IMR-90 (cell line): ENCODE measurements at regions not wholly inside any gene's neighbourhood (a gene's known extent, or its start where the extent isn't known, plus 50 kb on each side); places are given as distances from the start of the nearest gene placed in this dataset.

Experiments
- ATAC-seq: fragments of 200-7000 bp; cut with Tn5 transposase; 2 replicates; pipeline ENCODE4 v1.9.1; 2020; ENCODE audit warnings: low read depth, mild to moderate bottlenecking, moderate library complexity
- BruUV-seq: library from RNA; stranded (reverse); fragments of 400-500 nt; replicated peaks from 2 replicates; lab custom pipeline; 2021; lab: Mats Ljungman, UMichigan
- CTCF ChIA-PET: fragments of 300-600 bp; formaldehyde crosslinking; extraction: SDS; loops from one replicate; lab custom pipeline; 2021; ENCODE audit warnings: antibody characterized with exemption; lab: Yijun Ruan, JAX
- POLR2A ChIA-PET: fragments of 300-600 bp; sonication (Branson Sonifier 250); formaldehyde crosslinking; loops from one replicate; lab custom pipeline; 2022; ENCODE audit warnings: antibody characterized with exemption; ENCODE audit not compliant: unreplicated experiment; lab: Charles Lee
- DNase-seq: peaks from one replicate; pipeline ENCODE4 v3.0.0; 2013
- H2AFZ ChIP-seq: replicated peaks from 2 replicates; pipeline ENCODE3; 2013; ENCODE audit warnings: low read length, mild to moderate bottlenecking; ENCODE audit not compliant: poor library complexity
- H2AK5ac ChIP-seq: 2 replicates; pipeline ENCODE4 v1.6.1; 2013; ENCODE audit warnings: low read depth, low read length, inconsistent platforms
- H2AK9ac ChIP-seq: replicated peaks from 2 replicates; pipeline ENCODE3; 2013; ENCODE audit warnings: mild to moderate bottlenecking, low read depth, low read length, moderate library complexity; ENCODE audit not compliant: poor library complexity
- H2BK120ac ChIP-seq: 2 replicates; pipeline ENCODE4 v1.6.1; 2013; ENCODE audit warnings: low read depth, low read length, inconsistent platforms
- H2BK15ac ChIP-seq: 3 replicates; pipeline ENCODE4 v1.6.1; 2013; ENCODE audit warnings: low read depth, low read length, inconsistent platforms
- H2BK20ac ChIP-seq: 2 replicates; pipeline ENCODE4 v1.6.1; 2013; ENCODE audit warnings: low read depth, mild to moderate bottlenecking, inconsistent platforms, low read length, moderate library complexity
- H2BK5ac ChIP-seq: 2 replicates; pipeline ENCODE4 v1.6.1; 2013; ENCODE audit warnings: mild to moderate bottlenecking, low read depth, low read length, inconsistent platforms; ENCODE audit not compliant: poor library complexity, severe bottlenecking
- H3K14ac ChIP-seq: replicated peaks from 2 replicates; pipeline ENCODE4 v1.6.1; 2013; ENCODE audit warnings: low read depth, low read length, inconsistent platforms
- H3K18ac ChIP-seq: 2 replicates; pipeline ENCODE4 v1.6.1; 2013; ENCODE audit warnings: low read depth, low read length, control low read depth
- H3K23ac ChIP-seq: 2 replicates; pipeline ENCODE4 v1.6.1; 2013; ENCODE audit warnings: low read depth, low read length, inconsistent platforms
- H3K27ac ChIP-seq: 2 replicates; pipeline ENCODE4 v1.5.1; 2013; ENCODE audit warnings: mild to moderate bottlenecking, control low read depth, low read length; ENCODE audit not compliant: insufficient read depth
- H3K27me3 ChIP-seq: 2 replicates; pipeline ENCODE4 v1.6.1; 2013; ENCODE audit warnings: low read length; ENCODE audit not compliant: control insufficient read depth, insufficient read depth
- H3K36me3 ChIP-seq: 2 replicates; pipeline ENCODE4 v1.6.1; 2013; ENCODE audit warnings: low read length, mixed read lengths; ENCODE audit not compliant: control insufficient read depth, insufficient read depth
- H3K4ac ChIP-seq: 2 replicates; pipeline ENCODE4 v1.6.1; 2013; ENCODE audit warnings: low read depth, low read length, inconsistent platforms
- H3K4me1 ChIP-seq: 2 replicates; pipeline ENCODE4 v1.6.1; 2013; ENCODE audit warnings: low read length, mixed read lengths; ENCODE audit not compliant: control insufficient read depth, insufficient read depth
- H3K4me2 ChIP-seq: 2 replicates; pipeline ENCODE4 v1.6.1; 2013; ENCODE audit warnings: low read depth, mild to moderate bottlenecking, control low read depth, low read length, moderate library complexity
- H3K4me3 ChIP-seq: 2 replicates; pipeline ENCODE4 v1.5.1; 2013; ENCODE audit warnings: low read depth, mild to moderate bottlenecking, control low read depth, low read length, moderate library complexity; ENCODE audit not compliant: insufficient read depth
- H3K56ac ChIP-seq: 2 replicates; pipeline ENCODE4 v1.6.1; 2013; ENCODE audit warnings: low read length, inconsistent platforms; ENCODE audit not compliant: insufficient read depth; ENCODE audit errors: extremely low read depth
- H3K79me1 ChIP-seq, 2 experiments: 2 replicates each; pipeline ENCODE4 v1.6.1; 2013; ENCODE audit warnings: low read length in 2 of 2, inconsistent platforms in 1 of 2, low read depth in 1 of 2
- H3K9ac ChIP-seq: 2 replicates; pipeline ENCODE4 v1.6.1; 2013; ENCODE audit warnings: low read depth, low read length, control low read depth
- H3K9me1 ChIP-seq: 2 replicates; pipeline ENCODE4 v1.6.1; 2013; ENCODE audit warnings: low read length, inconsistent platforms; ENCODE audit not compliant: insufficient read depth
- H3K9me3 ChIP-seq: 2 replicates; pipeline ENCODE4 v1.6.1; 2013; ENCODE audit warnings: low read length; ENCODE audit not compliant: control insufficient read depth, insufficient read depth
- H4K20me1 ChIP-seq: 2 replicates; pipeline ENCODE4 v1.6.1; 2013; ENCODE audit warnings: low read length, inconsistent platforms; ENCODE audit not compliant: insufficient read depth
- H4K5ac ChIP-seq: 2 replicates; pipeline ENCODE4 v1.6.1; 2013; ENCODE audit warnings: mild to moderate bottlenecking, low read depth, low read length, control low read depth
- H4K8ac ChIP-seq, 2 experiments: 2 replicates each; pipeline ENCODE4 v1.6.1; 2013; ENCODE audit warnings: low read depth in 2 of 2, low read length in 2 of 2, control low read depth in 1 of 2, inconsistent platforms in 1 of 2
- H4K91ac ChIP-seq: 2 replicates; pipeline ENCODE4 v1.6.1; 2013; ENCODE audit warnings: low read depth, low read length, inconsistent platforms; ENCODE audit not compliant: insufficient read depth
- BHLHE40 ChIP-seq: fragments of 150-350 bp; IDR thresholded peaks from 2 replicates; pipeline ENCODE4 v1.6.1; 2016; ENCODE audit warnings: mild to moderate bottlenecking, low read depth, low read length
- CEBPB ChIP-seq: IDR thresholded peaks from 2 replicates; pipeline ENCODE4 v1.6.1; 2012; ENCODE audit warnings: low read depth, low read length, improper control_type of control experiment
- CHD1 ChIP-seq: IDR thresholded peaks from 2 replicates; pipeline ENCODE4 v1.6.1; 2012; ENCODE audit warnings: low read depth, low read length, improper control_type of control experiment
- CTCF ChIP-seq: conservative IDR thresholded peaks from 2 replicates; pipeline ENCODE4 v1.5.1; 2012; ENCODE audit warnings: mild to moderate bottlenecking, low read depth, low read length, improper control_type of control experiment
- ELK1 ChIP-seq: fragments of 150-350 bp; IDR thresholded peaks from 2 replicates; pipeline ENCODE4 v1.6.1; 2016; ENCODE audit warnings: low read depth, mild to moderate bottlenecking, low read length, moderate library complexity, borderline replicate concordance
- FOS ChIP-seq: fragments of 150-350 bp; IDR thresholded peaks from 2 replicates; pipeline ENCODE4 v1.6.1; 2016; ENCODE audit warnings: low read depth, low read length
- MAFK ChIP-seq: IDR thresholded peaks from 2 replicates; pipeline ENCODE4 v1.6.1; 2012; ENCODE audit warnings: low read depth, low read length, improper control_type of control experiment
- MAZ ChIP-seq: IDR thresholded peaks from 2 replicates; pipeline ENCODE4 v1.6.1; 2012; ENCODE audit warnings: low read depth, mild to moderate bottlenecking, low read length, improper control_type of control experiment, moderate library complexity, borderline replicate concordance
- MXI1 ChIP-seq: IDR thresholded peaks from 2 replicates; pipeline ENCODE4 v1.6.1; 2012; ENCODE audit warnings: low read depth, mild to moderate bottlenecking, low read length, moderate library complexity, borderline replicate concordance
- NFE2L2 ChIP-seq: fragments of 150-350 bp; IDR thresholded peaks from 2 replicates; pipeline ENCODE4 v1.6.1; 2016; ENCODE audit warnings: low read depth, mild to moderate bottlenecking, low read length
- POLR2A ChIP-seq: IDR thresholded peaks from 2 replicates; pipeline ENCODE4 v1.6.1; 2012; ENCODE audit warnings: mild to moderate bottlenecking, low read depth, low read length
- RAD21 ChIP-seq: IDR thresholded peaks from 2 replicates; pipeline ENCODE4 v1.6.1; 2012; ENCODE audit warnings: low read length, improper control_type of control experiment
- RCOR1 ChIP-seq: IDR thresholded peaks from 2 replicates; pipeline ENCODE4 v1.6.1; 2012; ENCODE audit warnings: mild to moderate bottlenecking, low read length, improper control_type of control experiment; ENCODE audit not compliant: insufficient replicate concordance
- RFX5 ChIP-seq: IDR thresholded peaks from 2 replicates; pipeline ENCODE4 v1.8.0; 2012; ENCODE audit warnings: low read depth, mild to moderate bottlenecking, low read length, moderate library complexity
- SMC3 ChIP-seq: fragments of 150-350 bp; IDR thresholded peaks from 2 replicates; pipeline ENCODE4 v1.6.1; 2016; ENCODE audit warnings: low read depth, mild to moderate bottlenecking, antibody characterized with exemption, low read length, moderate library complexity
- USF2 ChIP-seq: fragments of 150-350 bp; IDR thresholded peaks from 2 replicates; pipeline ENCODE4 v1.6.1; 2017; ENCODE audit warnings: mild to moderate bottlenecking, antibody characterized with exemption, low read length, low read depth
- whole genome bisulfite sequencing, 2 experiments: methylation state at CpG; one replicate each; pipeline versions ENCODE4 v1.1.5 to v1.1.7; 2013; ENCODE audit warnings: missing lambda C conversion rate in 2 of 2; ENCODE audit not compliant: insufficient read length in 1 of 2; ENCODE audit errors: extremely low coverage in 2 of 2; 5-methylcytosine and 5-hydroxymethylcytosine counted together
- dilution Hi-C: fragments of 300-500 bp; cut with HindIII; formaldehyde crosslinking; loops from one replicate; pipeline ENCODE4 v1.14.3; 2018; ENCODE audit warnings: low sequenced_read_pairs; ENCODE audit not compliant: unreplicated experiment
- in situ Hi-C: fragments of 300-500 bp; cut with MboI; formaldehyde crosslinking; loops from 3 replicates; pipeline ENCODE4 v1.14.3; 2019; ENCODE audit warnings: low sequenced_read_pairs, inconsistent platforms, mixed read lengths
- intact Hi-C: fragments of 100-400 bp; cut with micrococcal nuclease; formaldehyde crosslinking; loops from 2 replicates; pipeline ENCODE4 v1.10.0; 2022

- H2BK15ac ChIP-seq = no peak overlapping the region
- no peak overlapping the region for H3K18ac ChIP-seq
- H3K27me3 ChIP-seq = no peaks in the 10 kb centered on the region; the same call in 1 of the 2 replicates
- TF ChIP-seq BHLHE40 = no peak
- no peak for TF ChIP-seq MAFK
- no peak for TF ChIP-seq FOS
- no peak for TF ChIP-seq CHD1
- no peak for TF ChIP-seq SMC3
- TF ChIP-seq POLR2A = no peak
- no peak for TF ChIP-seq RFX5
- no peak for TF ChIP-seq ELK1
- no peak for TF ChIP-seq MAZ
- no peak for TF ChIP-seq MXI1
- TF ChIP-seq USF2 = no peak
- TF ChIP-seq NFE2L2 = no peak
- TF ChIP-seq RCOR1 = no peak
- TF ChIP-seq CTCF = no peak
- TF ChIP-seq RAD21 = no peak
- TF ChIP-seq CEBPB = no peak
- H3K14ac ChIP-seq = no peak overlapping the region
- no peak overlapping the region for H2BK5ac ChIP-seq
- H3K79me1 ChIP-seq = no peaks in the 10 kb centered on the region
- no peaks in the 10 kb centered on the region for H4K20me1 ChIP-seq
- WGBS, 2 experiments = 71% methylated on average over 1 of the region's 4 CpGs; no CpG with 5 or more reads in 1 of the 2 experiments
- H3K9me1 ChIP-seq = no peaks in the 10 kb centered on the region
- no peak overlapping the region for H3K56ac ChIP-seq
- H3K23ac ChIP-seq = no peak overlapping the region
- ATAC-seq = no peak
- intact Hi-C loops (no loop called here), dilution Hi-C loops (no loop called here), in situ Hi-C loops (no loop called here)
- DNase-seq = no peak
- H3K36me3 ChIP-seq = no peaks in the 10 kb centered on the region
- no peak overlapping the region for H3K27ac ChIP-seq
- no peak overlapping the region for H2AFZ ChIP-seq
- no peaks in the 10 kb centered on the region for H3K9me3 ChIP-seq
- H3K4me1 ChIP-seq = no peaks in the 10 kb centered on the region
- no peak overlapping the region for H3K4me2 ChIP-seq
- no peak overlapping the region for H3K4ac ChIP-seq
- CTCF ChIA-PET = no interaction called here
- H4K8ac ChIP-seq = no peak overlapping the region
- H2BK20ac ChIP-seq = no peak overlapping the region
- no peak overlapping the region for H2BK120ac ChIP-seq
- no peak overlapping the region for H4K5ac ChIP-seq
- H2AK5ac ChIP-seq = no peak overlapping the region
- no peak overlapping the region for H2AK9ac ChIP-seq
- POLR2A ChIA-PET = interaction anchor here (0.6 kb wide), 1 partner anchor 221 kb away, joined by 3 read pairs; no protein-coding TSS in a partner anchor
- no peak overlapping the region for H3K9ac ChIP-seq
- H3K4me3 ChIP-seq = no peak overlapping the region
- no peak overlapping the region for H4K91ac ChIP-seq
- no TSS peak for BruUV-seq
Observed at GRCh38 chr2:176405477-176405876, 136.2 kb downstream of the MTX2 start.
